NCI-H1694 treated with DMSO at 0.1 percent for 48 hours (cell line): ENCODE measurements at regions not wholly inside any gene's neighbourhood (a gene's known extent, or its start where the extent isn't known, plus 50 kb on each side); places are given as distances from the start of the nearest gene placed in this dataset.

Experiments used
- DNase-seq: peaks from one replicate; lab custom pipeline; 2025; lab: John Stamatoyannopoulos, UW

GRCh38 chr3:30122359-30122758, 484.0 kb upstream of the TGFBR2 start:
- DNase-seq, result no peak

- no peak for DNase-seq
Observed at GRCh38 chr3:30123224-30123623, 483.2 kb upstream of the TGFBR2 start.

DNA sequence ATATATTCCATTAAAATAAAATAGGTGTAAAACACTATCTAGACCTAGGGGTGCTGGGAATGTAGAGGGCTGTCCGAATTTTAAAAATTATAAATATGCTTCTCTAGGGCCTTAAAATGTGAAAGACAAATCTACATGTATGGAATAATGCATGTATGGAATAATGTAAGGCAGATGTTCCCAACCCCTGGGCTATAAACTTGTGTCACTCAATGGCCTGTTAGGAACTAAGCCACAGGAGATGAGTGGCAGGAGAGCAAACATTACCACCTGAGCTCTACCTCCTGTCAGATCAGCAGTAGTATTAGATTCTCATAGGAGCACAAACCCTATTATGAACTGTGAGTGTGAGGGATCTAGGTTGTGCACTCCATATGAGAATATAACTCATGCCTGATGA, 482.6 kb upstream of the TGFBR2 start:
- DNase-seq, result no peak

- no peak for DNase-seq
Observed at GRCh38 chr3:30124435-30125370, 481.7 kb upstream of the TGFBR2 start.

- DNase-seq, result no peak
Observed at GRCh38 chr3:30129765-30130164, 476.6 kb upstream of the TGFBR2 start.

GRCh38 chr3:30130391-30130790, 476.0 kb upstream of the TGFBR2 start:
- no peak for DNase-seq

GRCh38 chr3:30131191-30131590, 475.2 kb upstream of the TGFBR2 start:
- no peak for DNase-seq

GRCh38 chr3:30135190-30135589, 471.2 kb upstream of the TGFBR2 start:
- no peak for DNase-seq

DNA sequence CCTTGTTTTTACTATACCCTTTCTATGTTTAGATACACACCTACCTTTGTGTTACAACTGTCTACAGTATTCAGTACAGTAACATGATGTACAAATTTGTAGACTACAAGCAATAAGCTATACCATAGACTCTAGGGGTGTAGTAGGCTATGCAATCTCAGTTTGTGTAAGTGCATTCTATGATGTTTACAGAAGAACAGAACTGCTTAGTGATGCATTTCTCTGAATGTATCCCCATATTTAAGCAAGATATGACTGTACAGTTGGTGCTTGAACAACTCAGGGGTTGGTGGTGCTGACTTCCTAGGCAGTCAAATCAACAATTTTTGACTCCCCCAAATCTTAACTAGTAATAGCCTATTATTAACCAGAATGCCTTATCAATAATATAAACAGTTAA, 467.1 kb upstream of the TGFBR2 start:
- no peak for DNase-seq

- no peak for DNase-seq
Observed at GRCh38 chr3:30140356-30141075, 465.9 kb upstream of the TGFBR2 start.

- peak; percentile 80 for DNase-seq
Observed at GRCh38 chr3:30141178-30141581, 465.2 kb upstream of the TGFBR2 start.

- DNase-seq, result peak; percentile 29
Observed at GRCh38 chr3:30141927-30142326, 464.5 kb upstream of the TGFBR2 start.

DNA sequence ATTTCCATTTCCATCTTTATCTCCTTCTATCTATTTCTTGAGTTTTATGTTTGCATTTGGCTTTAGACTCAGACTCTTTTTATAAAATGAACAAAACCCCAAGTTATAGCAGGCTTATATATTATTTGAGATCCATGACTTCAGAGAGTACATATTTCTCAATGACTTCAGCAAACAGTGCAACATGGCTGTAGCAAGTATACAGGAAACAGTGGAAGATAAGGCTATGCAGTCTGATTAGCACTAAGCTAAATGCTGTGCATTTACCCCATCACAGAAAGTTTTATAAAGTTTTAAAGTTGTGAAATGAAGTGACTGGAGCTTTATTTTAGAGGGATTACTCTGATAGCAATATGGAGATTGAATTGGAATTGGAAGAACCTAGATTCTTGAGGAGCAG, 463.5 kb upstream of the TGFBR2 start:
- DNase-seq, result no peak

DNA sequence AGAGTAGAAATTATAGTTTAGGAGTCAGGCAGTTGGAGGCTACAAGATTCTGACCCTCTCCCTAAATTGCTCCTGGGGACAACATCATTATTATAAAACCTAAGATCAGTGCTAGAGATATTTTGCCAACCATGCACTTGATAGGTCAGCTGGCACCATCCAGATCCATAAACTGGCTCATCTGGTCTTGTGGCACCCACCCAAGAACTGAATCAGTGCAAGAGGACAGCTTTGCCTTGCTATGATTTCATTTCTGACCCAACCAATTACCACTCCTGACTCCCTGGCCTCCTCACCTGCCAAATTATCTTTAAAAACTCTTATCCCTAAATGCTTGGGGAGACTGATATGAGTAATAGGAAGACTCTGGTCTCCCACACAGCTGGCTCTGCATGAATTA, 461.1 kb upstream of the TGFBR2 start:
- DNase-seq, result no peak

DNA sequence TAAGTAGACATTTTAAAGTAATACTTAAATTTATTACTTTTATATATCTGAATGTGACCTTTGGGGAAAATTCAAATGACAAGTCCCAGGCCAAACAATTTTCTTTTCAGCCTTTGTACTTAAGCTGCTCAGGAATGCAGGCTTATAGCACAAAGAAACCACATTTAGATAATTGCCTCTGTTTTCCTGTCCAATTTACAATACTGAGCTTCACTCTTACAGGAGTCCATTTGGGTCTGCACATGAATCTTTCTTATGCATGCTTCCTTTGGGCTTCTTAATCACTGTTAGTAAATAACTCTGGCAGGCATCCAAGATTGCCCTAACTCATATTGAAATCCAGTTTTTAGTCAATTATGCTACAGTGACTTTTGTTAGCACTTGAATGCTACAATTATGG, 459.4 kb upstream of the TGFBR2 start:
- DNase-seq, result no peak

DNA sequence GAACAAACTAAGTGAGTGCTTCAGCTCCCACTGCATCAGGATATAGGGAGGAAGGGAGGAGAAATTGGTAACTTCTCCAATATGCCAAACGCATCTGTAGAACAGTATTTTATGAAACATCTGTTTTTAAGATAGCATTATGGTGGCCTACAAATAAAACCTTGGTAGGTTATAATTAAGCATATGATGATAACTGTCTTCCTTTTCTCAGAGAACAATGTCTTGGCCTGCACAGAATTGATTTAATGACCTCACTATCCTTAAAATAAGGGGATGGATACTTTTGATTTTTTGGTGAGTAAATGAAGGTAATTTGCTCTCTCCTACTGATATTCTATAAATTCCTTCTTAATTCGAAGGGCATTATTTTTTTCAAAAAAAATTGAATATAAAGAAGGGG, 451.5 kb upstream of the TGFBR2 start:
- DNase-seq, result no peak

GRCh38 chr3:30155755-30156154, 450.6 kb upstream of the TGFBR2 start:
- no peak for DNase-seq

DNA sequence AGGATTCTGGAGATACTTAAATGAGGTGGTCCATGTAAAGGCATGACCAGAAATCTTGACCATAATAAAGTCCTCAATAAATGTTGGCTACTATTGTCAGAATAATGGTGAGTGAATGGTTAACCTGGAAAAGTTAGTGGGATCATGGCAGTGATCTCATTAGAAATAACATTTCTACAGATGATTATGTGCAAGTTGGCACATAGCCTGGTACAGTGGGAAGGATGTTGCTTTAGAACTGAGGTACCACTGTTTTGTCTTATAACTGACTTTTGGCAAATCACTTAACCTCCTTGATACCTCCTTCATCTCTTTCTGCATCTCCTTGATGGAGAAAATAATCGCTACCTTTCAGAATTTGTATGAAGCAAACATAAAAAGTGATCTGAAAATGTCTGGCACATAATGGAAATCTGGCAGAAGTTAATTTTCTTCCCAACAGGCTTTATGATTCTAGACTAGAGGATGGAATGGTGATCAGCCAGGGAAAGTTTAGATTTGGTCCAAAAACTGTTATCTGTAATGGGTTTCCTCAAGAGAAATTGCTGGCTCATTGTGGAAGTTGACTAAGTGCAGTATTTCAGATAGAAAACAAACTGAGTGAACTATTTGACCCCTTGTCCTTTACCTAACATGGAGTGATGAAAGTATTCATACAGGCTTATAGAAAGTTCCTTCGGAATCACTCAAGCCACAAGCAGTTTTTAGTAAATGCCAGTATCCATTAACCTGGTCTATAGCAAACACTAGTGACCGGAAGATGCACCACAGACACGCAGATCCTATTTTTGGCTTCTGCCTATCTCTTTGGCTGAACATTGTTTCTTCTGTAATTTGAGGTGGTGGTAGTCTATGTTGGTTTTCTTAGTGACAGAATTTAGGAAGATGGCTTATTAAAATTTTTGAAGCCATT, 449.6 kb upstream of the TGFBR2 start:
- no peak for DNase-seq

- no peak for DNase-seq
Observed at GRCh38 chr3:30161375-30161774, 445.0 kb upstream of the TGFBR2 start.

DNA sequence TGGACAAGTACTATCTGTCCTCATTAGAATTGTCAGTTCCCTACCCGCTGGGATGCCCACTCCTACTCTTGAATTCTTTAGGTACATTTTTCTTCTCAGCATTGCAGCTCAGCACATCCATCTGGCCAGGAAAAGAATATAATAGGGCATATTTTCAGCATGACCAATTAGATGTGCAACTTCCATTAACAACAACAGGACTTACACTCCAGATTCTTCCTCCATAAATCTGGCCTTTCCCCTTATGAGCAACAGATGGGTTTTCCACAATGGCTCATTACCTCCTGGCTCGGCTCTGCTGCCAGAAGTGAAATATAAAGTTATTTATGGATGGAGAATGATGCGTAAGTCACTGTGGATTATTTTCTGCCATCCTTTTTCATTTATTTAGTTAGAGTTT, 443.8 kb upstream of the TGFBR2 start:
- DNase-seq, result peak; percentile 72

GRCh38 chr3:30166535-30166934, 439.9 kb upstream of the TGFBR2 start:
- no peak for DNase-seq

DNA sequence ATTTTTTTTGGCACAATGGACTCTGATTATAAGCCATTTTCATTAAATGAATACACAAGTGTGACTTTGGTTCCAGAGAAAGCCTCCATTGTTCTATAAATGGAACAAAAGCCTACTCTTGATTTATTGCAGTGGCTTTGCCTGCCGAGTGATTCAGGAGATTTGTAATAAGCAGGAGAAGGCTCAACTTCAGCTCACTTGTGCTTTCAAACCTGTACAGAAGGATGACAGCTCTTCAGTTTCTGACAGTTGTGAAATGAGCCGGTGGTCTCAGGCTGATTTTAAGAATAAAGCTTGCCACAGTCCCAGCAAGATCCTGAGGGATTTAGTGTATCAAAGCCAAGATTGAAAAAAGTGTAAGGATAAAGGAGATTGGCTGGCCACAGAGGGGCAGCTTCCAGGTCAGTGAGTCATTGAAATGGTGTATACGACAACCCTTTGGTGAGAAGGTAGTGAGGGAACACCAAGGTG, 438.8 kb upstream of the TGFBR2 start:
- DNase-seq, result no peak
